Embryonic facial prominence (tissue), 1 donor: ENCODE measurements at regions not wholly inside any gene's neighbourhood (a gene's known extent, or its start where the extent isn't known, plus 50 kb on each side); places are given as distances from the start of the nearest gene placed in this dataset.
A peak's percentile ranks its signal among the peaks of the same experiment; 100 is the strongest.
"Not testable (repeated sequence)": the region's sequence is repeated elsewhere in the genome, so short reads cannot be mapped to it uniquely, and the experiment has no call there.

Experiments used
- DNase-seq: peaks from one replicate; pipeline ENCODE4 v3.0.0-alpha.2; 2016; ENCODE audit errors: extremely low spot score

- DNase-seq: no peak
These were observed 200.8 kb upstream of the C2CD4B start for GRCh38 chr15:62365795-62366442.

- DNase-seq: no peak
These were observed 204.4 kb upstream of the C2CD4B start for GRCh38 chr15:62369454-62369853.

- not testable (repeated sequence) for DNase-seq
These were observed 206.6 kb upstream of the C2CD4B start for GRCh38 chr15:62371683-62372082.

- DNase-seq: no peak
These were observed 212.8 kb upstream of the C2CD4B start for GRCh38 chr15:62377736-62378480.

DNA sequence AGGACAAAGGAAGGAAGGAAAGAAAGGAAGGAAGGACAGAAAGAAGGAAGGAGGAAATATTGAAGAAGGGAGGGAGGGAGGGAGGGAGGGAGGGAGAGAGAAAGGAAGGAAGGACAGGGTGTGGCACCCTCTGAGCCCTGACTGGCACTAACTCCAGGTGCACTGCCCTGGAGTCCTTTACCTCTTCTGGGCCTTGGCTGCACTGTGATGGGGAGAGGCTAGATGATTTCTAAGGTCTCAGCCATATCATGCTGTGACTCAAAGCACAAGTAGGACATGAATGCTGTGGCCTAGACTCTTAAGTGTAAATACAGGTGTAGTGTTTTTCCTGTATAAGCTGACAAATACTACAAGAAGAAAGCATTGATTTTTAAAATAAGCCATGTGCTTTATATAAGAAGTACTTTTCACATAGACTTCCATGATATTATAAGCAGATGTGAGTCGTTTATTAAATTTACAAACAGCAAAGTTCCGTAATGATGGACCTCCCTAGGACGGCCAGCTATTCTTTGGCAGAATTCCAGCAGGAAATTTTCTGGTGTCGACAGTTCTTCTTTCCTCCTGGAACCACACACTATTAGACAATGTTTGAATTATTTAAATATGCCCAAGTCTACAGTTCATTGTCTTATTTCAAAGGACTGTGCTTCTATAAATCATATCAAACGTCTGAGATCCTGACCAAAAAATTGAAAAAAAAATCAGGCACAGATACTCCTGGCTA lies 213.8 kb upstream of the C2CD4B start:
- DNase-seq: no peak

- DNase-seq: no peak
These were observed 214.9 kb upstream of the C2CD4B start for GRCh38 chr15:62380011-62380410.

GRCh38 chr15:62382046-62382445 lies 217.0 kb upstream of the C2CD4B start:
- no peak for DNase-seq

DNA sequence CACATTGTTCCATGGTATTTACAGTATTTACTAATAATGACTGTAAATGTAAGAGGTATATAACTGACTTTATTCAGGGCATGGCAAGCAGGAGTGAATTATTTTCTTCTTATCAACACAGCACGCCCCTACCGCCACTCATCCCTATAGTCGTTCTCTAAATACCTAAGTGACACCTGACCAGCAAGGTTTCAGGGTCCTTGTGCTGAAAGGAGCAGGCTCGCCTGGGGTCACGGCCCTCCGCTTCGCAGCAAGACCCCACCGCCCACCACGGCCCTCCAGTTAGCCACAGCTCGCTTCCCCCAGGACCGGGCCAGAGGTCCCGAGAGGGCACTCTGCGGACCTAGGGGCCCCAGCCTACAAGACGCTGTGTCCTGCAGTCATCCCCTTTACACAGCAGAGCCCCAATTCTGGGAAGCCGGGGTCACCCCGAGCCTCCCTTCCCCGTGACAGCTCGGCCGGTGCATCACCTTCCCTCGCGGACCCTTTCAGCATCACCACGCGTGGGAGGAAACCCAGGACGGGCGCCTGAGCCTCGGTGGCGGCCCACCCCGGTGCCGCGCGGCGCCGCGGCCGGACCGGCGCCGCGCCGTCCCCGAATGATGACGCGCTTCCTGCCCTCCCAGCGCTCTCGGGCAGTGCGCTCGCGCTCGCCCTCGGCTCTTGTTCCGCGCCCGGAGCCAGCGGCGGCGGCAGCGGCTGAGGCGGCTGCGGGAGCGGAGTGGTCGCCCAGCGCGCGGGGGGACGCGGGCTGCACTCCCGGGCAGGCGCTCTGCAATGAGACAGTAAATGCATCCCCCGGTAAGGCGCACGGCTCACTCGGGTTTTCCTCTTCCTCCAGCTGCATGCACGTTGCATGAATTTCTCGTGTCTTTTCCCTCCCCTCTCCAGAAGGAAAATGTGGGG lies 225.1 kb upstream of the C2CD4B start, which contains the start of gene TLN2:
TSS of gene TLN2 (plus strand) at position 666 of the 906 bp plus-strand sequence.
- peak; percentile 46 for DNase-seq

DNA sequence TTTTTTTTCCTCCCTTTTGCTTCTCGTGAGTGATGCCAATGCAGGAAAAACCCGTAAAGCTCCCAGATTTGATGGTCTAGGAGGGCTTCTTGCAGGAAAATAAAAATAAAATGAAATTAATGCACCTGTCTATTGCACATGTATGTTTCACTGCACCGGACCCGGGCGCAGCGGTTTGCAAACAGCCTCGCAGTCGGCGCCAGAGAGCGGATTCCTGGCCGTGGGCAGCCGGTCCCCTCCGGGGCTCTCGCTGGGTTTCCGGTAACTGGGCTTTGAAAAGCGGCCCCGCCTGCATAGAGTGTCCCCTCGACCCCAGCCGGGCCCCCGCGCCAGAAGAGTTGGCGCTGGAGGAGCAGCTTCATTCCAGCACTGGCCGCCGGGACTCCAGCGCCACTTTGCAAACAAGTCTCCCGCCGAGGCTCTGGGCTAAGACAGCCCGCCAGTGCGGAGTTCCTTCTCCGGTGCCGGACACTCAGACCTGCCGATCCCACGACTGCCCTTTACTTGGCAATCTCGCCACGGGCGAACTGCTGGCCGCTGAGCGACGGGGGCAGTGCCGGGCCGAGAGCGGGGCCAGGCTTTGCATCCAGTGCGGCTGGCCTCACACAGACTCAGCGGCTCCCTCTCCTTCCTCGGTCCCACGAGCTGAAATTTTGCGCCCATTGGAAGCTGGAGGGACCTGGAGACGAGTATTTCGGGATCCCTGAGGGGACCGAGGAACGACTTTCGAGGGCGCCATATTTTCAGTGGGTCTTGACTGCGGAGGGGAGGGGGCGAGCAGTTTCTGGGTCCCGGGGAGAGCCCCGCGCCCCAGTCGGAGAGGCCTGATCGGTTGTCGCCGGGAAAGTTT lies 225.9 kb upstream of the C2CD4B start:
- no peak for DNase-seq

DNA sequence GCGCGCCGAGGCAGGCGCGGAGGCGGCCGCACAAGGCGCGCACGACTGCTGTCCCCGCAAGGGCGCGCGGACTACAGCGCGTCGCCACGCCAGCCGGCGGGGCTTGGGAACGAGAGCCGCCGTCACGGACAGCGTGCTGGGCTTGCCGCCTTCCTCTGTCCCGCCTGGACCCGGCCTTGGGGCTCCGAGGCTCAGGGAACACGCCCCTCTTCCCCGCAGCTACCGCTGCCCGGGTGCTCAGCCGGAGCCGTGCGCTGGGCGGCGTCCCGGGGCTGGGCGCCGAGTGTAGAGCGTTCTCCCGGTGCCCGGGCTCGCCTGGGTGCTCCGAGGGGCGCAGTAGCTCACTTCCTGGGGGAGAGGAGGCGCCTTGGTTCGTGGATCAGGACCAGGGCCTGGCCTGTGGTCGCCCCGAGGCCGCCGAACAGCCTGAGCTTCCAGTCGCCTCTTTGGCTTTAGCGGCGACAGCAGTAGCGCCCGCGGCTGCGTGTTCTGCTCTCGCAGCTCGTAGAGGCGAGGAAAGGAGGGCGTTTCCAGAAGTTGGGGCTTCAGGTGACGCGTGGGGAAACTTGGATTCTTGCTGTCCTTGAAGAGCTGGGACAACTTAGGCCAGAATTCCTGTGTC lies 226.7 kb upstream of the C2CD4B start:
- DNase-seq: no peak

DNA sequence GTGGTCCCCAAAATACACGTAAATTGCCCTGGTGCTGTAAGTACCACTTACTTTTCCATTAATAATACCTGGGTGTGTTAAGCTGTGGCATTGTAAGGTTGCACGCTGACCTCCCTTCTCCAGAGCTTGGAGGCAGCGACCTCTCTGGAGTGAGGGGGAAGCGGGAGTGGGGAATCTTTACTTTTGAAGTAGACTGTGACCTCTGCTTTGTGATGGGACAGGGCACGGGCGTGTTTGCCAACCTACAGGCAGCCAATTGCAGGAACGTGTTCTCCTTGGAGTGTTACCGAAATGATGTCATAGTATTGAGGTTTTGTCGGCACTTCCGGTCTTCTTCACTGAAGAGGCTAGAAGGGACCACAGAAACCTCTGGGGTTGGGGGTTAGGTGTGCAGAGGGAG lies 227.3 kb upstream of the C2CD4B start:
- DNase-seq: no peak

GRCh38 chr15:62393196-62393595 lies 228.1 kb upstream of the C2CD4B start:
- DNase-seq: no peak

GRCh38 chr15:62394079-62394478 lies 229.0 kb upstream of the C2CD4B start:
- no peak for DNase-seq

GRCh38 chr15:62400778-62401177 lies 235.7 kb upstream of the C2CD4B start:
- DNase-seq: no peak

GRCh38 chr15:62402687-62403086 lies 237.6 kb upstream of the C2CD4B start:
- no peak for DNase-seq

DNA sequence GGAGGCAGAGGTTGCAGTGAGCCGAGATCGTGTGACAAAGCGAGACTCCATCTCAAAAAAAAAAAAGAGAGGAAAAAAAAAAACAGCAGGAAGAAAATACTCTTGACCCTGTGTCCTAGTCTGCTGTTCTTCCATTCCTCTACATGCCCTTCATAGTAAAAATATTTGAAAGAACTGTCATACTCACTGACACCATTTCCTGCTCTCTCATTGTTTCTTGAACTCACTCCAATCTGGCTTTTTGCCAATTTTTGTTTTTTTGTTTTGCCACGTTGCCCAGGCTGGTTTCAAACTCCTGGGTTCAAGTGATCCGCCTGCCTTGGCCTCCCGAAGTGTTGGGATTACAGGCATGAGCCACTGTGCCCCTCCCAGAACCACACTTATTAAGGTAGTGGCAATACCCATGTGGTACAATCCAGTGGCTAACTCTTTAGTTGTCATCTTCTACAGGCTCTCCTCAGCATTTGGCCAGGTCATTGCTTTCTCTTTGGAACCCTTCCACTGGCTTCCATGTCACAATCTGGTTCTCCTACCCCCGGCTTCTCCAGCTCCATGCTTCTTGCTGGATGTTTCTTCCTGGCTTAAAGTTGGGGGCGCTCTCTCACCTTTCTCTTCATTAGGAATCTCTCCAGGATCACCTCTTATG lies 238.2 kb upstream of the C2CD4B start:
- DNase-seq: no peak

GRCh38 chr15:62404194-62404985 lies 239.3 kb upstream of the C2CD4B start:
- DNase-seq: no peak

DNA sequence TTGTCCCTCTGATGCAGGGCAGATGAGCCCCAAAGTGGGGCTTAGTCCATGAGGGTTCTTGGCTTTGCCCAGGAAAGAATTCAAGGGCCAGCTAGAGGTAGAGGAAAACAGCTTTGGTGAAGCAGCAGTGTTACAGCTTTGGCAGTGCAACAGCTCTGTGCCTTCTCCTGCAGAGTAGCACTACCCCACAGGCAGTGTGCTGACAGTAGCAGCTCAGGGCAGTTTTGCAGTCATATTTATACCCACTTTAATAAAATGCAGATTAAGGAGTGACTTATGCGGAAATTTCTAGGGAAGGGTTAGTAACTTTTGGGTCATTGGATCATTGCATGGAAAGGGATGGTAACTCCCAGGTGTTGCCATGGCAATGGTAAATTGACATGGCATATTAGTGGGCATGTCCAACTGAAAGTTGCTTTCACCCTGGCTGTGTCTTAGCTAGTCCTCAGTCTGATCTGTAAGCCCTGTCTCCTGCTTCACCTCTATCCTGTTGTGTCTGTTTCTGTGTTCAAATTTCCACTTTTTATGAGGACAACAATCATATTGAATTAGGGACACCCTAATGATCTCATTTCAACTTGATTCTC lies 241.3 kb upstream of the C2CD4B start:
- DNase-seq: no peak

DNA sequence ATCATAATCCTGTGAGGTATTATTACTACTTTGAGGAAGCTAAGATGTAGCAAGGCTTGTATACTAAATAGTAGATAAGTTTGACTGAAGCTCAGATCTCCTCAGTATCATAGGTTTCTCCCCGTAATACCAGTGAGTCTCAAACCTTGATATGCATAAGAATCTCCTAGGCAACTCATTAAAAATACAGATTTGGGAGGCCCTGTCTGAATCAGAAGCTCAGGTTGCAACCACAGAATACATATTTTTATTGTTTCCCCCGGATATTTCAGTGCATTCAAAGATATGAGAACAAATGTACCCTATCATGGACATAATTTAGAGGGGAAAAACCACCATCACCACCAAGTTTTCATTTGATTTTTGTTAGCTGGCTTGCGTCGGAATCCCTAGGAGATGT lies 242.1 kb upstream of the C2CD4B start:
- DNase-seq: no peak
